NCI-H748 (cell line): ENCODE measurements at regions not wholly inside any gene's neighbourhood (a gene's known extent, or its start where the extent isn't known, plus 50 kb on each side); places are given as distances from the start of the nearest gene placed in this dataset.
"Not testable (repeated sequence)": the region's sequence is repeated elsewhere in the genome, so short reads cannot be mapped to it uniquely, and the experiment has no call there.

Experiments
- DNase-seq: peaks from one replicate; lab custom pipeline; 2025; ENCODE audit not compliant: unreplicated experiment; lab: John Stamatoyannopoulos, UW

DNA sequence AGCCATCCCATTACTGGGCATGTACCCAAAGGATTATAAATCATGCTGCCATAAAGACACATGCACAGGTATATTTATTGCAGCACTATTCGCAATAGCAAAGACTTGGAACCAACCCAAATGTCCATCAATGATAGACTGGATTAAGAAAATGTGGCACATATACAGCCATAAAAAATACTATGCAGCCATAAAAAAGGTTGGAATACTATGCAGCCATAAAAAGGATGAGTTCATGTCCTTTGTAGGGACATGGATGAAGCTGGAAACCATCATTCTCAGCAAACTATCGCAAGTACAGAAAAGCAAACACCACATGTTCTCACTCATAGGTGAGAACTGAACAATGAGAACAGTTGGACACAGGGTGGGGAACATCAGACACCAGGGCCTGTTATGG lies 151.5 kb downstream of the PLK2 start:
- DNase-seq, result not testable (repeated sequence)

DNA sequence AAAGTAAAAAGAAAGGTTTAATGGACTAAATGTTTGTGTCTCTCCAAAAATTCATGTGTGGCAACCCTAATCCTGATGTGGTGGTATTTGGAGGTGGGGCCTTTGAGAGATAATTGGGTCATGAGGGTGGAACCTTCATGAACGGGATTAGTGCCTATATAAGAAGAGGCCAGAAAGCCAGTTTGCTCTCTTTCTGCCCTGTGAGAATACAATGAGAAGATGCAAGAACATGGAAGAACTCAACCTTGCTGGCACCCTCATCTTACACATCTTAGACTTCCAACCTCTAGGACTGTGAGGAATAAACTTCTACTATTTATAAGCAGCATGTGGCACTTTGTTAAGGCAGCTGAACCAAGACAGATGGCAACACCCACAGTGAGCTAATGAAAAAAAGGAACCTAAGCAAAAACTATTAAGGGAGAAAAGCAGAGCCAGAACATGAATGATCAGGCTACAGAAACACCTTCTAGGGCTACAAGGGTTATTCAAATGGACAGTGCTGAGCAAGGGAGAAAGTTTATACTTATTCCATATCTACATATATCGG lies 159.5 kb downstream of the PLK2 start:
- no peak for DNase-seq

GRCh38 chr5:58299256-58299655 lies 160.6 kb downstream of the PLK2 start:
- no peak for DNase-seq

- no peak for DNase-seq
Measured at GRCh38 chr5:58294598-58295305, 165.1 kb downstream of the PLK2 start.

- DNase-seq, result peak; percentile 50
Measured at GRCh38 chr5:58288275-58288674, 171.6 kb downstream of the PLK2 start.

GRCh38 chr5:58286741-58287140 lies 173.1 kb downstream of the PLK2 start:
- DNase-seq, result no peak

- no peak for DNase-seq
Measured at GRCh38 chr5:58285900-58286299, 174.0 kb downstream of the PLK2 start.

DNA sequence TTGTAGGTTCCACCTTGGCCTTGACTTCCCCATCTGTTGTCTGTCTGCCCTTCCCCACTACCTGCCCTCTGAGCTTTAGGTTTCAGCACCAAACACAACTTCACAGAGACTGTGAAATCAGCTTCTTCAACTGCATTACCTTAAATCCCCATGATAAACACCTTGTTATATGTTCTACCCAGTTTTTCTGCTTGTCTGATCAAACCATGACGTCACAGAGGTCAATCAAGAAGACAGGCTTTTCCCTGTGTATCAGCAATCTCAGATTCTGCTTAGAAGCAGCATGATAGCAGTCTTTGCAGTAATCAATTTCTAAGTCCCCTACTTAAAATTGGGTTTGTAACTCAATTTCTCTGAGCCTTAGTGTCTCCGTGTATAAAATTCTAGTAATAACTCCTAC lies 175.0 kb downstream of the PLK2 start:
- DNase-seq, result no peak

GRCh38 chr5:58281189-58281588 lies 178.7 kb downstream of the PLK2 start:
- DNase-seq, result no peak

DNA sequence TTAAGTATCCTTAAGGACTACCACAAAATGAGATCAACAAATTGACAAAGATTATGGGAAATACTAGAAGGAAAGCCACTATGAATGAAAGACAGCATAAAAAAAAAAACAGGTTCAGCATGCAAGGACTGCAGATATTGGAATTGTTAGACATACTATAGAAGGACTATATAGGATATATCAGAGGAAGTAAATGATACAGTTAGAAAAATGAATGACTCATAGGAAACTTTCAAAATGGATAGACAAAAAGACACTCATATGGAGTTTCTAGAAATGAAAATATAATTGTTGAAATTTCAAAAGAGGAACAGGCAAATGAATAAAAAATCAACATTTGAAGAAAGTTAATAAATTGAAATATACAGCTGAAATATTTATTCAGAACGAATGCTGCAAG lies 180.6 kb downstream of the PLK2 start:
- no peak for DNase-seq

DNA sequence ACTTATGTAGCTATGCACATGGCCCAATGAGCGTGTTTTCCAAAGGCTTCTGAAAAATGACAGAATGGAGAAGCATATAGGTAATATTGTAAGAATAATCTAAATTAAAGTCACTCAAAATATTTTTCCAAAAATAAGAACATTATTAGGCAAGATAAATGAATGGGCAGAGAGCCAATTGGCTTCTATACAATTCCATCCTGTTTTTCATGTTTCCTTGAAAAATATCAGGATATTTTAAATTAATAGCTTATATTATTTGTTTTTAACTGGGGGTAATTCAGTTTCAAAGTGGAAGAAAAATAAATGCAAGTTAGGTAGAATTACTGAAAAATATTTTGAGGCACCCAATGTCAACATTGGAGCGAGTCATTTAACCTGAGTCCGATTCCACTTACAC lies 183.5 kb downstream of the PLK2 start:
- DNase-seq, result no peak

- no peak for DNase-seq
Measured at GRCh38 chr5:58275516-58275915, 184.4 kb downstream of the PLK2 start.

GRCh38 chr5:58274191-58274590 lies 185.7 kb downstream of the PLK2 start:
- DNase-seq, result no peak

DNA sequence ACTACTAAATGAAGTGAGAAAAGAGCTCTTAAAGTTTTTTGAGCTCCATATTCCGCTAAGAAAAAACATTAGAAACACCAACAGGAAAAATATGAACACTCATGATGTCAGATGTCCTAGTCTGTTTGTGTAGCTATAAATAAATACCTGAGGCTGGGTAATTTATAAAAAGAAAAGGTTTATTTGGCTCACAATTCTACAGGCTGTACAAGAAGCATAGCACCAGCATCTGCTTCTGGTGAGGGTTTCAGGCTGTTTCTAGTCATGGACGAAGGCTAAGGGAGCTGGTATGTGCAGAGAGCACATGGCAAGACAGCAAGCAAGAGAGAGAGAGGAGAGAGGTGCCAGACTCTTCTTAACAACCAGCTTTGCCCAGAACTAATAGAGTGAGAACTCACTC lies 186.2 kb downstream of the PLK2 start:
- no peak for DNase-seq

GRCh38 chr5:58268268-58268667 lies 191.6 kb downstream of the PLK2 start:
- no peak for DNase-seq

DNA sequence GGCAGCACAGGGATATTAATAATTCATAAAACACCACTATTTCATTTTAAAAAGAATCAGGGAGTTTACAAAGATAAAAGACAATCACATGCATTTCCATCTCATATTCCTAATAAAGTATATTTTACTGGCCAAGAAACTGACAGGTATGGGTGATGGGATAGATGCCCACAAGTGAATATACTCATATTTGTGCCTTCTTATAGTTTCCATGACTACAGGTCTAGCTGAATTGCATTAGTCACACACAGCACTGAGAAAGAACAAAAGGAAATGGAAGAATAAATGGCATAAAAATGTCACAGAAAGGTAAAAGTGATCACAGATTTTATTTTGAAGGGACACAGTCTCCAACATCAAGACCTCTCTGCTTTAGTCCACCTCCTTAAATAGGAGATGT lies 193.5 kb downstream of the PLK2 start:
- DNase-seq, result no peak

DNA sequence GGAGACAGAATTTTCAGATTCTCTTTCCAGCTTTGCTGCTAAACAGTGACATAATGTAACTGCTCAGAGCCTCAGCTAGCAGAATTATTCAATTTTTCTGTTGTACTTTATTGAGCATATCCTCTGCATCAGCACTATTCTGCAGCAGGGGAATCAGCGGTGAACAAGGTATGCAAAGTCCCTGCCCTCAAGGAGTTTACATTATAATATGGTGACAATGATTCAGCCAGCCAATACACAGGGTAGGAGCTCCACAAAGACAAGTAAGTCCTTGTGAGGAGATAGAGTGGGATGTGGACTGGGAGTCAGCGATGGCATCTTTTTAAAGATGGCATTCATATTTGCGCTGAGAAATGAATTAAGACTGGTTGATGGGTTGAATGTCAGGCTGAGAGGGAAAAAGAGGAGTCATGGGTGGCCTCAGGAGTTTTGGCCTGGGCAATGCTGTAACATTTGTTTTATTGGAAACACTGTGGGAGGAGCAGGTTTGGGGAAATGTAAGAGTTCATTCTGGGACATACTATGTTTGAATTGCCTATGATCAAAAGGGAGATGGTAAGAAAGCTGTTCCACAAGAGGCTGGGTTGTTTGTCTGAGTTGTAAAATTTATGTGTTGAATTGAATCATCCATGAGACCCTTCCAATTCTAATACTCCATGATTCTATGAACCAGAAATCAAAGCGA lies 194.5 kb downstream of the PLK2 start:
- DNase-seq, result no peak

DNA sequence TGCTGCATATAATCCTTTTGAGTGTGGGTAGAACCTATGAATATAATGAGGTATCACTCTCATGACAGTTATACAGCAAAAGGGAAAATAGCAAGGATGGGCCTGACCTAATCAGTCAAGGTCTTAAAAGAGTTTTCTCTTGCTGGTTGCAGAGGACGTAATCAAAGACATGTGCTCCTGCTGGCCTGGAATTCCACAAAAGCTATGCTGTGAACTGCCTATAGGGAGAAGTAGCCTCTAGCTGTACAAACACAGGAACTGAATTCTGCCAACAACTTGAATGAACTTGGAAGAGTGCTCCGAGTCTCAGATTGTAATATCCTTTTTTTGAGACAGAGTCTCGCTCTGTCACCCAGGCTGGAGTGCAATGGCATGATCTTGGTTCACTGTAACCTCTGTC lies 195.6 kb downstream of the PLK2 start:
- DNase-seq, result no peak

- DNase-seq, result no peak
Measured at GRCh38 chr5:58263296-58263695, 196.6 kb downstream of the PLK2 start.

- no peak for DNase-seq
Measured at GRCh38 chr5:58262226-58262625, 197.7 kb downstream of the PLK2 start.

DNA sequence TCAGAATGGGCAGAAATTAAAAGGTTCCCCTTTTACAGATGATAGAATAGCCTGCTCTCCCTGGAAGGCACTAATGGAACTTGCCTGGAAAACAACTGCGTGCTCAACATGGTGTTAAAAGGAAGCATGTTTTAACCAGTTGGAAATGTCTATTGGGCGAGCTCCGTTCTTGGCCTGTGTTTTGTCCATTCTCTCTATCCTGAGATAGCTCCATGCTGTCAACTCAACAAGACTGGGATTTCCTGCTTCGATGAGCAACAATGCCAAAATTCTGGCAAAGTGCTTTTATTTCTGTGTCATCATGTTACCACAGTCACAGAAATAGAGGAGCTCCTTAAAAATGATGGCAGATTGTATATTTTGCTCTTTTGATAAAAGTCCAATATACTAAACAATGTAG lies 198.3 kb downstream of the PLK2 start:
- DNase-seq, result no peak

- no peak for DNase-seq
Measured at GRCh38 chr5:58260243-58260642, 199.6 kb downstream of the PLK2 start.
